ENCODE measurements at regions not wholly inside any gene's neighbourhood (a gene's known extent, or its start where the extent isn't known, plus 50 kb on each side); places are given as distances from the start of the nearest gene placed in this dataset.

GRCh38 chr22:47594836-47595521, 832.5 kb downstream of the TBC1D22A start:
- no peak for DNase-seq (ENCODE audit: low read depth)
- no peak overlapping the region for H3K4me3 ChIP-seq (ENCODE audit: low read length)
- TF ChIP-seq, protein P1, sequence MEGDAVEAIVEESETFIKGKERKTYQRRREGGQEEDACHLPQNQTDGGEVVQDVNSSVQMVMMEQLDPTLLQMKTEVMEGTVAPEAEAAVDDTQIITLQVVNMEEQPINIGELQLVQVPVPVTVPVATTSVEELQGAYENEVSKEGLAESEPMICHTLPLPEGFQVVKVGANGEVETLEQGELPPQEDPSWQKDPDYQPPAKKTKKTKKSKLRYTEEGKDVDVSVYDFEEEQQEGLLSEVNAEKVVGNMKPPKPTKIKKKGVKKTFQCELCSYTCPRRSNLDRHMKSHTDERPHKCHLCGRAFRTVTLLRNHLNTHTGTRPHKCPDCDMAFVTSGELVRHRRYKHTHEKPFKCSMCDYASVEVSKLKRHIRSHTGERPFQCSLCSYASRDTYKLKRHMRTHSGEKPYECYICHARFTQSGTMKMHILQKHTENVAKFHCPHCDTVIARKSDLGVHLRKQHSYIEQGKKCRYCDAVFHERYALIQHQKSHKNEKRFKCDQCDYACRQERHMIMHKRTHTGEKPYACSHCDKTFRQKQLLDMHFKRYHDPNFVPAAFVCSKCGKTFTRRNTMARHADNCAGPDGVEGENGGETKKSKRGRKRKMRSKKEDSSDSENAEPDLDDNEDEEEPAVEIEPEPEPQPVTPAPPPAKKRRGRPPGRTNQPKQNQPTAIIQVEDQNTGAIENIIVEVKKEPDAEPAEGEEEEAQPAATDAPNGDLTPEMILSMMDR (IDR thresholded peaks at IDR 0.05; ENCODE audit: insufficient read depth, low read depth, low read length, missing control alignments), result no peak

DNA sequence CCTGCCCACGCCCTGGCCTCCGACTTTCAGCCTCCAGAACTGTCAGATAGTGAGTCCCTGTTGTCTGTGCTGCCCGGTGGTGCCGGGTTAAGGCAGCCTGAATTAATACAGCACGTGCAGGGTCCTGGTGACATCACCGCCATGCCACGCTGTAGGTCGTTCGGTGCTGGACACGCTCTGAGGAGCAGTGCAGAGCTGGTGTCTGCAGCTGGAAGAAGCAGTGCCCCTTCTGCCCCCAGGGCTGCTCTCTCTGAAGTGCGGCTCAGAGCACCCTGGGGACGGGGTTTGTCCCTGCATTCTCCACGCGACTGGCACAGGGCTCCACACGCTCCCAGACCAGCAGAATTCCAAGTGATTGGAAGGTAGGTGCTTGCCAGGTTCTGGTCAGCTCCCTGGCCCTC, 831.5 kb downstream of the TBC1D22A start:
- no peak overlapping the region for H3K4me3 ChIP-seq (ENCODE audit: low read length)
- DNase-seq (ENCODE audit: low read depth), result no peak
- TF ChIP-seq, protein P1 (IDR thresholded peaks at IDR 0.05; ENCODE audit: insufficient read depth, low read depth, low read length, missing control alignments), result no peak

DNA sequence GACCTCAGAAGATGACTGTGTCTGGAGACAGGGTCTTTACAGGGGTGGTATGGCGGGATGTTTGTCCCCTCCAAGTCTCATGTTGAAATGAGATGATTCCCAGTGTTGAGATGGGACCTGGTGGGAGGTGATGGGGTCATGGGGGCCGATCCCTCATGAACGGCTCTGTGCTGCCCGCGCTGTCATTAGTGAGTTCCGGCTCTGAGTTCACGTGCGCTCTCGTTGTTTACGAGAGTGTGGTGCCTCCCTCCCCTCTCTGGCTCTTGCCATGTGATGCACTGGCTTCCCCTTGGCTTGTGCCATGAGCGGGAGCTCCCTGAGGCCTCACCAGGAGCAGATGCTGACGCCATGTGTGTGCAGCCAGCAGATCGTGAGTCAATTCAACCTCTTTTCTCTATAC, 830.8 kb downstream of the TBC1D22A start:
- H3K4me3 ChIP-seq (ENCODE audit: low read length), result no peak overlapping the region
- TF ChIP-seq, protein P1 (IDR thresholded peaks at IDR 0.05; ENCODE audit: insufficient read depth, low read depth, low read length, missing control alignments), result no peak
- no peak for DNase-seq (ENCODE audit: low read depth)

GRCh38 chr22:47592791-47593190, 830.3 kb downstream of the TBC1D22A start:
- TF ChIP-seq, protein P1 (IDR thresholded peaks at IDR 0.05; ENCODE audit: insufficient read depth, low read depth, low read length, missing control alignments), result no peak
- DNase-seq (ENCODE audit: low read depth), result no peak
- no peak overlapping the region for H3K4me3 ChIP-seq (ENCODE audit: low read length)

- TF ChIP-seq, protein P1 (IDR thresholded peaks at IDR 0.05; ENCODE audit: insufficient read depth, low read depth, low read length, missing control alignments), result no peak
- DNase-seq (ENCODE audit: low read depth), result no peak
Observed at GRCh38 chr22:47591709-47592108, 829.3 kb downstream of the TBC1D22A start.

GRCh38 chr22:47591016-47591415, 828.6 kb downstream of the TBC1D22A start:
- no peak for DNase-seq (ENCODE audit: low read depth)
- TF ChIP-seq, protein P1 (IDR thresholded peaks at IDR 0.05; ENCODE audit: insufficient read depth, low read depth, low read length, missing control alignments), result no peak
- no peak overlapping the region for H3K4me3 ChIP-seq (ENCODE audit: low read length)

More at GRCh38 chr22:47591709-47592108, 829.3 kb downstream of the TBC1D22A start:
- no peak overlapping the region for H3K4me3 ChIP-seq (ENCODE audit: low read length)

Measured in epithelial cell of esophagus (primary cell).